ENCODE measurements at regions not wholly inside any gene's neighbourhood (a gene's known extent, or its start where the extent isn't known, plus 50 kb on each side); places are given as distances from the start of the nearest gene placed in this dataset.

- no peak for DNase-seq
- intact Hi-C loops (cut with micrococcal nuclease), result no loop called here
Observed at GRCh38 chr1:87165177-87165576, 163.5 kb upstream of the LMO4 start.

GRCh38 chr1:87167157-87167789, 161.4 kb upstream of the LMO4 start:
- no peak for TF ChIP-seq CTCF (IDR thresholded peaks at IDR 0.05; ENCODE audit: borderline replicate concordance)
- Histone ChIP-seq H3K27me3 (ENCODE audit: low read depth) (peaks cover 2% of the 10 kb centered on the region), H3K4me1 (no peaks in the 10 kb centered on the region), H3K27ac (replicated peaks) (peak overlapping the region; percentile 1), H3K4me3 (no peak overlapping the region), H3K9me3 (replicated peaks) (no peaks in the 10 kb centered on the region), H3K36me3 (no peaks in the 10 kb centered on the region)
- no peak for DNase-seq
- intact Hi-C loops (cut with micrococcal nuclease), result no loop called here

More at GRCh38 chr1:87165177-87165576, 163.5 kb upstream of the LMO4 start:
- Histone ChIP-seq H3K27ac (replicated peaks) (no peak overlapping the region), H3K4me1 (no peaks in the 10 kb centered on the region), H3K27me3 (ENCODE audit: low read depth) (no peaks in the 10 kb centered on the region), H3K36me3 (no peaks in the 10 kb centered on the region), H3K9me3 (replicated peaks) (no peaks in the 10 kb centered on the region), H3K4me3 (no peak overlapping the region)
- TF ChIP-seq CTCF (IDR thresholded peaks at IDR 0.05; ENCODE audit: borderline replicate concordance), result no peak

- peak overlapping the region; percentile 1 for H3K27ac ChIP-seq (replicated peaks)
- TF ChIP-seq CTCF (IDR thresholded peaks at IDR 0.05; ENCODE audit: borderline replicate concordance), result no peak
- intact Hi-C loops (cut with micrococcal nuclease), result no loop called here
- no peak overlapping the region for H3K4me3 ChIP-seq
- no peaks in the 10 kb centered on the region for H3K36me3 ChIP-seq
- no peaks in the 10 kb centered on the region for H3K9me3 ChIP-seq (replicated peaks)
- H3K27me3 ChIP-seq (ENCODE audit: low read depth), result peaks cover 7% of the 10 kb centered on the region
- no peak for DNase-seq
- H3K4me1 ChIP-seq, result no peaks in the 10 kb centered on the region
Observed at GRCh38 chr1:87167848-87168525, 160.7 kb upstream of the LMO4 start.

GRCh38 chr1:87169263-87169910, 159.3 kb upstream of the LMO4 start:
- peak overlapping the region; percentile 40 for H3K27ac ChIP-seq (replicated peaks)
- TF ChIP-seq CTCF (IDR thresholded peaks at IDR 0.05; ENCODE audit: borderline replicate concordance), result no peak
- intact Hi-C loops (cut with micrococcal nuclease), result no loop called here

GRCh38 chr1:87170157-87170556, 158.5 kb upstream of the LMO4 start:
- intact Hi-C loops (cut with micrococcal nuclease), result no loop called here
- Histone ChIP-seq H3K27me3 (ENCODE audit: low read depth) (peaks cover 7% of the 10 kb centered on the region), H3K4me3 (no peak overlapping the region), H3K27ac (replicated peaks) (no peak overlapping the region), H3K4me1 (no peaks in the 10 kb centered on the region), H3K36me3 (no peaks in the 10 kb centered on the region), H3K9me3 (replicated peaks) (no peaks in the 10 kb centered on the region)
- no peak for TF ChIP-seq CTCF (IDR thresholded peaks at IDR 0.05; ENCODE audit: borderline replicate concordance)
- DNase-seq, result no peak

More at GRCh38 chr1:87169263-87169910, 159.3 kb upstream of the LMO4 start:
- Histone ChIP-seq H3K4me3 (no peak overlapping the region), H3K36me3 (no peaks in the 10 kb centered on the region), H3K9me3 (replicated peaks) (no peaks in the 10 kb centered on the region), H3K4me1 (no peaks in the 10 kb centered on the region), H3K27me3 (ENCODE audit: low read depth) (peaks cover 7% of the 10 kb centered on the region)
- DNase-seq, result no peak
